ENCODE measurements at regions not wholly inside any gene's neighbourhood (a gene's known extent, or its start where the extent isn't known, plus 50 kb on each side); places are given as distances from the start of the nearest gene placed in this dataset.

DNA sequence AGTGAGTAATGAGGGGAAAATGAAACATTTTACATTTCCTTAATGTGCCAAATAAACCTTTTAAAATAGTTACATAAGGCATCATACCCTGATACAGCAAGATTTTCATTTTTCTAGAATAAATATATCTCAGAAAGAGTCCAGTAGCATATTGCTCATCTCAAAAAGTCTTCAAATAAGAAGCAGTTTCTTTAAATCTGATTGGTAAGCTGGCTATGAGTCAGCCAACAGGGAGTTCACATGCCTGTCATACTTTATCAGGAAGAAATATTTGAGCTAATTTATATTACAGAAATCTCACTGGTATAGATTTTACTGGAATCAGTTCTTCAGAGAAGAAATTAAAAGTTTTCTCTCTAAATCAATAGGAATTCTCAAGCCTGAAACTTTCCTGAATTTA, 258.1 kb downstream of the C11orf87 start:
- TF ChIP-seq, protein P1, sequence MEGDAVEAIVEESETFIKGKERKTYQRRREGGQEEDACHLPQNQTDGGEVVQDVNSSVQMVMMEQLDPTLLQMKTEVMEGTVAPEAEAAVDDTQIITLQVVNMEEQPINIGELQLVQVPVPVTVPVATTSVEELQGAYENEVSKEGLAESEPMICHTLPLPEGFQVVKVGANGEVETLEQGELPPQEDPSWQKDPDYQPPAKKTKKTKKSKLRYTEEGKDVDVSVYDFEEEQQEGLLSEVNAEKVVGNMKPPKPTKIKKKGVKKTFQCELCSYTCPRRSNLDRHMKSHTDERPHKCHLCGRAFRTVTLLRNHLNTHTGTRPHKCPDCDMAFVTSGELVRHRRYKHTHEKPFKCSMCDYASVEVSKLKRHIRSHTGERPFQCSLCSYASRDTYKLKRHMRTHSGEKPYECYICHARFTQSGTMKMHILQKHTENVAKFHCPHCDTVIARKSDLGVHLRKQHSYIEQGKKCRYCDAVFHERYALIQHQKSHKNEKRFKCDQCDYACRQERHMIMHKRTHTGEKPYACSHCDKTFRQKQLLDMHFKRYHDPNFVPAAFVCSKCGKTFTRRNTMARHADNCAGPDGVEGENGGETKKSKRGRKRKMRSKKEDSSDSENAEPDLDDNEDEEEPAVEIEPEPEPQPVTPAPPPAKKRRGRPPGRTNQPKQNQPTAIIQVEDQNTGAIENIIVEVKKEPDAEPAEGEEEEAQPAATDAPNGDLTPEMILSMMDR (IDR thresholded peaks at IDR 0.05): no peak
- no peak for TF ChIP-seq POLR2AphosphoS5 (IDR thresholded peaks at IDR 0.05)

Data from esophagus muscularis mucosa (tissue), 3 donors.